HFFc6 (cell line): ENCODE measurements at regions not wholly inside any gene's neighbourhood (a gene's known extent, or its start where the extent isn't known, plus 50 kb on each side); places are given as distances from the start of the nearest gene placed in this dataset.

Experiments used
- DNase-seq: peaks from one replicate; pipeline ENCODE4 v3.0.0-alpha.2; 2018
- H3K27ac Mint-ChIP-seq: 2 replicates; pipeline ENCODE4 v1.8.0; 2020; ENCODE audit warnings: mild to moderate bottlenecking, mixed read lengths
- H3K27me3 Mint-ChIP-seq: 2 replicates; pipeline ENCODE4 v1.8.0; 2021; ENCODE audit warnings: mild to moderate bottlenecking, moderate library complexity, mixed read lengths; ENCODE audit not compliant: insufficient read depth
- H3K36me3 Mint-ChIP-seq: 2 replicates; pipeline ENCODE4 v1.8.0; 2021; ENCODE audit warnings: low read depth, mixed read lengths
- H3K4me1 Mint-ChIP-seq: 2 replicates; pipeline ENCODE4 v1.8.0; 2020; ENCODE audit warnings: low read depth, mixed read lengths
- H3K4me3 Mint-ChIP-seq: 2 replicates; pipeline ENCODE4 v1.8.0; 2020; ENCODE audit warnings: mild to moderate bottlenecking, moderate library complexity, mixed read lengths
- H3K9me3 Mint-ChIP-seq: 2 replicates; pipeline ENCODE4 v1.8.0; 2020; ENCODE audit warnings: mild to moderate bottlenecking, mixed read lengths
- TF ChIP-seq, protein P1 (sequence below): fragments of 200-600 bp; sonication (generic); IDR thresholded peaks from 2 replicates; pipeline ENCODE4 v1.5.0; 2021; ENCODE audit warnings: antibody characterized with exemption, mild to moderate bottlenecking

DNA sequence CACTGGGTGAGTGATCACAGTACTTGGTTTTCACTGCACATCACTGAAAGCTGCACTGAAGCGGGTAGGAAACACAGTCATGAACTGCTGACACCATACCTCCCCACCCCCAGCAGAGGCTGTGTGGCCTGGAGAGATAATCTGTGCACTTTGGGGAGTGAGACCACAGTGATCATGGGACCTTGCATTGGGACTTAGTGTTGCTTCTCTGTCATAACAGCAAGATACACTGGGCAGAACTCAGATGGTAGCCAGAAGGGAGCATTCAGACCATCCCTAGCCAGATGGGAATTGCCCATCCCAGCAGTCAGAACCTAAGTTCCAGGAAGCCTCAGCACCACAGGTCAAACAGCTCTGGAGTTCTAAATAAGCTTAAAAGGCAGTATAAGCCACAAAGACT lies 346.4 kb upstream of the TMEM229A start:
- Mint-ChIP-seq H3K4me3 (no peak overlapping the region), H3K27me3 (no peaks in the 10 kb centered on the region; the same call in 1 of the 2 replicates), H3K36me3 (no peaks in the 10 kb centered on the region; the same call in 1 of the 2 replicates), H3K9me3 (peaks cover 57% of the 10 kb centered on the region), H3K4me1 (no peaks in the 10 kb centered on the region), H3K27ac (no peak overlapping the region)
- DNase-seq: no peak
- TF ChIP-seq, protein P1, sequence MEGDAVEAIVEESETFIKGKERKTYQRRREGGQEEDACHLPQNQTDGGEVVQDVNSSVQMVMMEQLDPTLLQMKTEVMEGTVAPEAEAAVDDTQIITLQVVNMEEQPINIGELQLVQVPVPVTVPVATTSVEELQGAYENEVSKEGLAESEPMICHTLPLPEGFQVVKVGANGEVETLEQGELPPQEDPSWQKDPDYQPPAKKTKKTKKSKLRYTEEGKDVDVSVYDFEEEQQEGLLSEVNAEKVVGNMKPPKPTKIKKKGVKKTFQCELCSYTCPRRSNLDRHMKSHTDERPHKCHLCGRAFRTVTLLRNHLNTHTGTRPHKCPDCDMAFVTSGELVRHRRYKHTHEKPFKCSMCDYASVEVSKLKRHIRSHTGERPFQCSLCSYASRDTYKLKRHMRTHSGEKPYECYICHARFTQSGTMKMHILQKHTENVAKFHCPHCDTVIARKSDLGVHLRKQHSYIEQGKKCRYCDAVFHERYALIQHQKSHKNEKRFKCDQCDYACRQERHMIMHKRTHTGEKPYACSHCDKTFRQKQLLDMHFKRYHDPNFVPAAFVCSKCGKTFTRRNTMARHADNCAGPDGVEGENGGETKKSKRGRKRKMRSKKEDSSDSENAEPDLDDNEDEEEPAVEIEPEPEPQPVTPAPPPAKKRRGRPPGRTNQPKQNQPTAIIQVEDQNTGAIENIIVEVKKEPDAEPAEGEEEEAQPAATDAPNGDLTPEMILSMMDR: no peak

DNA sequence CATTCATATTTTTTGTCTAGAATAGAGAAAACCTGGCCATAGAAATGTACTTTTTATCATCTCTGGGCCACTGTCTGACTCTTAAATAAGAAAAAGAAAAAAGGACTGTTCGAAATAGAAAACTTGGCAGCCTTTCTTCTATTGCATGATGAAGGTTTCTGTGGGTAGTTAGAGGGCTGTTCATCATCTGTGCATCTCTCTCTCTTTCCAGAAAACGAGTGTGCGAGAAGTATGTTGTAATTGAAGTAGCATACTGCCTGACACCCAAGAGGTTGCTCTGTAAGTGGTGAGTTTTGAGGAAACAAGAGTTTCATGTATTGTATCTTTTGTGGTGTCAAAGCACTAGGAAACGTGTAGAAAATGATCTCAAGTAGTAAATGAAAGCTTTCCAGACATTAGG lies 343.2 kb upstream of the TMEM229A start:
- no peaks in the 10 kb centered on the region; the same call in 1 of the 2 replicates for H3K36me3 Mint-ChIP-seq
- H3K4me3 Mint-ChIP-seq: no peak overlapping the region
- no peaks in the 10 kb centered on the region; the same call in 1 of the 2 replicates for H3K27me3 Mint-ChIP-seq
- H3K9me3 Mint-ChIP-seq: peaks cover 47% of the 10 kb centered on the region
- H3K4me1 Mint-ChIP-seq: no peaks in the 10 kb centered on the region
- TF ChIP-seq, protein P1: no peak
- no peak for DNase-seq
- no peak overlapping the region for H3K27ac Mint-ChIP-seq

DNA sequence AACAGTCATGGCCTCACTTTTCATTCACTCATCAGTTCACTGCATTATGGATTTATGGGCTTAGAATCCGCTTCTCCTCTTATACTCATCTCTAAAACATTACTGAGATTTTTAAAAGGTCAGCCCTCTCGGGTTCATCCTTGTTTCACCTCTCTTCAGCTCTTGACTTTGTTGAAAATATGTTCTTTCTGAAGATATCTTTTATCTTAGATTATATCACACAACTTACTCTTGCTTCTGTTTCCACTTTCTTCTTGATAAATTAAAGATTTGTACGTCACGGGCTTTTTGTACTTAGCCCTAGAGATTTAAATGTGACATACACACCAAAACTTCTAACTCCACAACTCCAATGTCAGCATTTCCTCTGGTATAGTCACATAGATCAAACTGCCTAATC lies 342.5 kb upstream of the TMEM229A start:
- TF ChIP-seq, protein P1: no peak
- Mint-ChIP-seq H3K4me3 (no peak overlapping the region), H3K9me3 (peaks cover 41% of the 10 kb centered on the region), H3K4me1 (no peaks in the 10 kb centered on the region), H3K27ac (no peak overlapping the region), H3K36me3 (no peaks in the 10 kb centered on the region; the same call in 1 of the 2 replicates), H3K27me3 (no peaks in the 10 kb centered on the region; the same call in 1 of the 2 replicates)
- DNase-seq: no peak

DNA sequence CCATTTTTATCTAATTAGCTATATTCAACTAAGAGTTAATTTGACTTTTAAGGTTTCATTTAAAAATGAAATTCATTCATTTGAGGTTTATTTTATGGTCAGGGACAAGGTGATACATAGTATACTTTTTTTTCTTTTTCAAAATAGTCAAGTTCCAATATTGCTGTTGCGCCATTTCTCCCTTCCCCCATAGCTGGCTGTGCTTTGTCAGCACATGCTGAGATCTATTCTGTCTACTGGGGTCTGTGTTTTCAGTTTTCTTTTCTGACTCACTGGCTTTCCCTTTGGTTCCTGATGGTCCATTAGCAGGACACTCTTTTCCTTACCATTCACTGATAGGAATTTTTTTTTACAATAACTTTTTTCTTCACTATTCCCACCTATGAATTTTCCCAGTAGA lies 336.4 kb upstream of the TMEM229A start:
- Mint-ChIP-seq H3K27me3 (no peaks in the 10 kb centered on the region), H3K36me3 (no peaks in the 10 kb centered on the region), H3K4me3 (no peak overlapping the region), H3K27ac (no peak overlapping the region), H3K4me1 (no peaks in the 10 kb centered on the region), H3K9me3 (peaks cover 24% of the 10 kb centered on the region)
- TF ChIP-seq, protein P1: no peak
- no peak for DNase-seq

DNA sequence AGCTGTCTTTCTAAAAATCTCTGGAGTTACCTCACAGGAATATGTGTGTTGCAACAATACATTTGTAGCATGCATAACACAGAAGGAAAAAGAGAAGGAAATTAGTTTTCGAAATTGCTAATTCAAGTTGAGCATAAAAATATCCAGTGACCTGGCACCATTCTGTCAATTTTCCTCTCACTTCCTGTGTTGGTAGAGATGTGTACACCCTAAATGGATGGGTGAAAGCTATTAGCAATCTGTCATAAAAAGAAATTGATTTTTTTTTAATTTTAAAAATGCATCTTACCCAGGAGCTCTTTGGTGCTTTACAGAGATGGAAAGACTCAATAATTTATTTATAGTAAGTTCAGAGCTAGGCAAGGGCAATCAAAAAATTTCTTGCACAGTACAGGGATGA lies 333.3 kb upstream of the TMEM229A start:
- Mint-ChIP-seq H3K9me3 (peaks cover 31% of the 10 kb centered on the region), H3K36me3 (no peaks in the 10 kb centered on the region), H3K27ac (no peak overlapping the region), H3K27me3 (no peaks in the 10 kb centered on the region; the same call in 1 of the 2 replicates), H3K4me1 (no peaks in the 10 kb centered on the region), H3K4me3 (no peak overlapping the region)
- TF ChIP-seq, protein P1: no peak
- DNase-seq: no peak

DNA sequence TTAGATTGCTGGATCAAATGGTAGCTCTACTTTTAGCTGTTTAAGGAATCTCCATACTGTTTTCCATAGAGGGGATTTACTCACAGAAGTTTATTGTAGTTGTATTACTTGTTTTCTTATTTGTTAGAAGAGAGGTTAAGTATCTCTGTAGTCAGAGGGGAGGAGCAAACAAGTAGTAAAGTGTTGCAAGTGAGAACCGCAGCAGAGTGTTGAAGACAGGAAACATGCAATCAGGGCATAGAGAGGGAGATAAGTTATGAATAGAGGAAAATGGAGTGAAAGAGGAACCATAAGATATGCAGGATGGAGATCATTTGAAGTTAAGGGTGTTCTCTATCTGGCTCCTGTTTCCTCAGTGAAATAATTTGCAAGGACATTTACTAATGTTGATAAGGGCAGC lies 331.4 kb upstream of the TMEM229A start:
- Mint-ChIP-seq H3K27me3 (no peaks in the 10 kb centered on the region; the same call in 1 of the 2 replicates), H3K9me3 (peaks cover 28% of the 10 kb centered on the region), H3K27ac (no peak overlapping the region), H3K4me1 (no peaks in the 10 kb centered on the region), H3K36me3 (no peaks in the 10 kb centered on the region), H3K4me3 (no peak overlapping the region)
- TF ChIP-seq, protein P1: no peak
- DNase-seq: no peak
